ENCODE measurements at regions not wholly inside any gene's neighbourhood (a gene's known extent, or its start where the extent isn't known, plus 50 kb on each side); places are given as distances from the start of the nearest gene placed in this dataset.

DNA sequence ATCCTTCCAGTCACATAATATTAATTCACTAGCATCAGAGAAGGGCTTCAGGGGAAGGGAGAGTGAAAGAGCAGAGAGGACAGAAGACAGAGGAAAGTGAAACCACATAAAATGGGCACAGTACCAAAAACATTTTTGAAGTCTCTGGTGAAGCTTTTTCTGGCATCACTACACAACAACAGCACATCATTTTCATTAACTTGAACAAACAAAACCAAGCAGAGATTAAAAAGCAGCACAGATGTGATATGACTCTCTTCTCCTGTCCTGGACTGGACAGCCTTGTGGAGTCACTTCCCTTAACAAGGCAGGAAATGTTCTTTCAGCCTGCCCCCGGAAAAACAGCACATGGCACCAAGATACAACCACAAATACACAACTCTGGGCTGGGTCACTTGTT is 112.0 kb downstream of the TSPAN8 start:
- TF ChIP-seq POLR2AphosphoS5 (IDR thresholded peaks at IDR 0.05) (no peak), POLR2A (IDR thresholded peaks at IDR 0.05) (no peak)
